NT2/D1 (cell line): ENCODE measurements at regions not wholly inside any gene's neighbourhood (a gene's known extent, or its start where the extent isn't known, plus 50 kb on each side); places are given as distances from the start of the nearest gene placed in this dataset.

Experiments used
- SUZ12 ChIP-seq: IDR thresholded peaks from 2 replicates; pipeline ENCODE4 v1.6.1; 2011; ENCODE audit not compliant: insufficient read length, insufficient read depth; ENCODE audit errors: extremely low read depth
- YY1 ChIP-seq: IDR thresholded peaks from 2 replicates; pipeline ENCODE4 v1.6.1; 2011; ENCODE audit not compliant: insufficient read length, insufficient read depth
- ZNF274 ChIP-seq: IDR thresholded peaks from 2 replicates; pipeline ENCODE4 v1.6.1; 2011; ENCODE audit warnings: mild to moderate bottlenecking, low read depth, low read length

DNA sequence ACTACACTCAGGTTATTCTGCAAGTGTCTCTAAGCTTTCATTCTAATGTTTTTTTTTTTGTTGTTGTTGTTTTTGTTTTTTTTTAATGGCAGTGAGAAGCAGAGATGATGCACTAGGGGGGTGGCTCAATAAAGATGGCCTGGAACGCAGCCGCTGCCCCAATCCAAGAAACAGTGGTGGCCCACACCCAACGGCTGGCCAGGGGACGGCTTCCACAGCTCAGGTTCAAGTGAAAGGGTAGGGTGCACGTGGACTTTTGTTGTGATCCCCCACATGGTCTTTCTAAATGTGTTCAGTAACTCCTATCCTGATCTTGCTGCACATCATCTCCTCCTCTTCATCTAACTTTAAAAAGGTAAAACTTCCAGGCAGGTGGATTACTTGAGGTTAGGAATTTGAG lies 190.1 kb downstream of the NDUFA10 start:
- TF ChIP-seq ZNF274 (no peak), YY1 (no peak), SUZ12 (no peak)
